CD4-positive, alpha-beta T cell treated with Interferon alpha-2 for 1 hour (primary cell): ENCODE measurements at regions not wholly inside any gene's neighbourhood (a gene's known extent, or its start where the extent isn't known, plus 50 kb on each side); places are given as distances from the start of the nearest gene placed in this dataset.
"Not testable (repeated sequence)": the region's sequence is repeated elsewhere in the genome, so short reads cannot be mapped to it uniquely, and the experiment has no call there.

Experiments used
- DNase-seq, 2 donors: peaks; one replicate each; pipeline ENCODE4 v3.0.0-alpha.2; 2020 to 2022

DNA sequence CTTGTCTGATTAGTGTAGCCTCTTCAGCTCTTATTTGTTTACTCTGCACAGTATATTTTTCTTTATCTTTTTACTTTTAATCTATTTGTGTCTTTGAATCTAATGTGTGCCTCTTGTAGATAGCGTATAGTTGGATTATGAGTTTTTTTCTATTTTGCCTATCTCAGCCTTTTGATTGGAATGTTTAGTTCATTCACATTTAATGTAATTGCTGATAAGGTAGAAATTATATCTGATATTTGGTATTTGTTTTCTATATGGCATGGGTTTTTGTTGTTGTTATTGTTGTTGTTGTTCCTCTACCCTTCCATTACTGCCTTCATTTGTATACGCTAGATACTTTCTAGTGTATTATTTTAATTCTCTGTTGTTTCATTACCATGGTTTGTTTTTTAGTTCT is 131.7 kb upstream of the GRIK3 start:
- no peak for DNase-seq

DNA sequence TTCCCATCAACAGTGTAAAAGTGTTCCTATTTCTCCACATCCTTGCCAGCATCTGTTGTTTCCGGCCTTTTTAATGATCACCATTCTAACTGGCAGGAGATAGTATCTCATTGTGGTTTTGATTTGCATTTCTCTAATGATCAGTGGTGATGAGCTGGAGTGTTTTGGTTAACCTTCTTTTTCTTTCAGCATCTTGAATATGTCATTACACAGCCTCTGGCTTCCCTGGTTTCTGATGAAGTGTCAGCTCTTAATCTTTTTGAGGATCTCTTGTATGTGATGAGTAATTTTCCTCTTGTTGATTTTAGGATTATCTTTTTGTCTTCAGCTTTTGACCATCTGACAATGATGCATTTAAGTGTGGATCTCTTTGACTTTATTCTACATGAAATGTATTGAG is 133.2 kb upstream of the GRIK3 start:
- DNase-seq, result no peak

- no peak for DNase-seq
Observed at GRCh38 chr1:37169241-37169640, 134.9 kb upstream of the GRIK3 start.

DNA sequence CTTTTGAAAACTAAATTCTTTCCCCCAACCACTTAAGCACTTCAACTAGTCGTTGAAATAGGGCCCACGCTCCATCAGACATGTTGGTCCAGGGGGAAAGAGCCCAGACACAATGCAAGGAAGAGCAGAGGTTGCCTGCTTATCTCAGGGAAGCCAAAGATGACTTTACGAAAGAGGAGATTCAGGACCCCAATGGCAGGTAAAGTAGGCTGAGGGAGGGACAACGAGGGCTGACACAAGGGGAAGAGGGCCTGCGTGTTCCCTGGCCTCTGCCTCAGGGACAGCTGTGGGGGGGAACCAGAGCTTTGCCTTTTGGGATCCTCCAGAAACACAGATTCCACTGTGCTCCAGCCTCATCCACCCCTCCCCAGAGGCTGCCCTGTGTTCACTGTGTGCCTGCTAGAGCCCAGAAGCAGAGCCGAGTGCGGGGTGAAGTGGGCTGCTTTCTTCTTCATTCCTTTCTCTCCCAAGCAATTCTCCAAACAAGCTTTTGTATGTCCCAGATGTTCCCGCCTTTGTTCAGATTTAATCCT is 135.5 kb upstream of the GRIK3 start:
- no peak for DNase-seq

GRCh38 chr1:37171691-37172090 is 137.4 kb upstream of the GRIK3 start:
- DNase-seq, result no peak

- no peak for DNase-seq
Observed at GRCh38 chr1:37174341-37174740, 140.0 kb upstream of the GRIK3 start.

DNA sequence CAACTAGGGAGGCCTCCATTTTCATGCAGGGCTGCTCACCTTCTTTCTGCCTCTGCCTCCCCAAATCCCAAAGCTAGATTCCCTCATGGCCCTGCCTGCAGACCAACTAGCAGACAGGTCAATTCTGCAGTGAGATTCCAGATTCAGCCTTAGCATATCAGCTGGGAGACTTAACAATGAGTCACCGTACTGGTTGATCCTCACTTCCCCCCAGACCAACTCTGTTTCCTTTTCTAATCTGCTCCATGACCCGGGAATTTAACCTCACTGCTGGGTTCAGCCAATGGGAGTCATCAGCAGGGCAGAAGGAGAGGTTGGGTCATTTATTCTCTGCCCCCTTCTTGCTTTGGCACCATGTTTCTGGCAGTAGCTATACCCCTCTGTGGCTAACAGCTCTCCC is 140.6 kb upstream of the GRIK3 start:
- no peak for DNase-seq

DNA sequence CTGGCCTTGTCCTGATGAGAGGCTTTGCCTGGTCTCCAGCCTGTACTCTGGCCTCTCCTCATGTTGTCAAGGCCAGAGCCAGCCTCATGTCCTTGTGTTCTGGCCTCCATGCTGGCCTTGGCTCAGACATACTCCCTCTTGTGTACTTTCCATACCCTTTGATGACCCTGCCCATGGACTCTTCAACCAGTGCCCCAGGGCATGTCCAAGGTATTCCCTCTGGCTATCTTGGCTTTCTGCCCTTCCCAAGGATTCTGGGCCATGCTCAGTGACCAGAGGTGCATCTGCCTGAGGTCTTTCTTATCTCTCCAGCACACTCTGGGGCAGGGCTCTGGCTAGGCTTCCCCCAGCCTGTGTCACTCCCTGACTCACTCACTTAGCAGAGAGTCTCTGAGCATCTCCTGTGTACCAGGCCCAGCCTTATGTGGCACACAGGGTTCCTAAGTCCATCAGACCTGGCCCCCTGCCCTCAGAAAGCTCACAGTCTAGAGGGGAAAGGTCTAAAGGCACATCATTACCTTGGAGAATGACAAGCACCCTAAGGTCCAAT is 141.4 kb upstream of the GRIK3 start:
- DNase-seq, result no peak

DNA sequence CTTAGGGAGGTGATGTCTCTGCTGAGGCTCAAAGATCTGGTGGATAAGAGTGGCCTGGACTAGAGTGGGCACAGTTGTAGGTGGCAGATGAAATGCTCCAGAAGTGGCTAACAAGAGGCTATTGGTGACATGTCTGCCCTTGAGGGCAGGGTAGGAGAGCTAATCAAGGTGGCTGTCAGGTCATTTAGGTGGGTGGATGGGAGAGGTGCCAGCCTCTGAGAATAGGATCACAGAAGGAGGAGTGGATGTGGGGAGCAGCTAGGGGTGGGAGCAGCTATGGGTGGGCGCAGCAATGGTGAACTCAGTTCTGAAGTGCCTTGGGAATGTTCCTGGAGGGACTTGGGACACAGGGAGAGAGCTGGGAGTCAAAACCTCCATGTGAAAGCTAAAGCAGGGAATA is 142.0 kb upstream of the GRIK3 start:
- DNase-seq, result no peak

DNA sequence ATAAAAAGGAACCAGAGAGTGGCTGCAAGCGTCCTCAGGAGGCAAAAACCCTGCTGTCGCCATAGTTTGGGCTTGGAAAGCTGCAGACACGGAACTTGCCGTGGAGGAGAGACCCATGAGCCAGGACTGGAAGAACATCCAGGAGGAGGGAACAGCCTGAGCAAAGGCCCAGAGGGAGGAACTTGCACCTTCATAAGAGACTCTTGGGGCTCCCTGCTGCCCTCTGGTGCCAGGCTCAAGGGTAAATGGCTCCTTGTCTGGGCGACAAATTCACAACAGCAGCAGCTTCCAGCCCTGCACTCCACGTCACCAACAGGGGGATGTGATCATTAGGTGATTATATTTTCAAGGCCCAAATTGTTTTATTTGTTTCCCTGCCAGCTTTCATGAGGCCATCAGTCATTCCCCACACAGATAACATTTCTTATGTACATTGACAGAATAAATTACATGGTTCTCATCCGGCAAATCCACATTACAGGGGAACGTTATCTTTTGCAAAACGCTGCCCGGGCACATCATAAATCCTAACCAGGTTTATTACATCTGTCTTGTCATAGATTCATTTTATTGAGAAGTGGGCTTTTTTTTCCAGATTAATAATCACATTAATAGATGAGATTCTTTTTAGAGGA is 143.0 kb upstream of the GRIK3 start:
- DNase-seq, result peak in 1 of 2 donors; percentile 8

GRCh38 chr1:37181425-37181824 is 147.1 kb upstream of the GRIK3 start:
- DNase-seq, result no peak

DNA sequence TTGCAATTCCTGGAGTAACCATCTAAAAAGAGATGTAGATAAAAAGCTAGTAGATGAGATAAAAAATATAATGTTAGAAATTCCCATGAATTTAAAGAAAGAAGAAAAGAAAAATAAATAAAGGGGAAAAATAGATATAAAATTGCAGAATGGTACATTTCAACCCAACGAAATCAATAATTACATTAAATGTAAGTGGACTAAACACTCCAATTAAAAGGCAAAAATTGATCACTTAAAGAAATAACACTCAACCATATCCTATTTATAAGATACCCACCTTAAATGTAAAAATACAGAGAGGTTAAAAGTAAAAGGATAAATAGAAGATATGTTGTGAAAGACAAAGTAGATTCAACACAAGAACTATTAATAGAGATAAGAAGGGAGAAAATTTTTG is 150.5 kb upstream of the GRIK3 start:
- DNase-seq, result no peak

- DNase-seq, result no peak
Observed at GRCh38 chr1:37186246-37186756, 152.0 kb upstream of the GRIK3 start.

- no peak for DNase-seq
Observed at GRCh38 chr1:37189111-37189510, 154.8 kb upstream of the GRIK3 start.

DNA sequence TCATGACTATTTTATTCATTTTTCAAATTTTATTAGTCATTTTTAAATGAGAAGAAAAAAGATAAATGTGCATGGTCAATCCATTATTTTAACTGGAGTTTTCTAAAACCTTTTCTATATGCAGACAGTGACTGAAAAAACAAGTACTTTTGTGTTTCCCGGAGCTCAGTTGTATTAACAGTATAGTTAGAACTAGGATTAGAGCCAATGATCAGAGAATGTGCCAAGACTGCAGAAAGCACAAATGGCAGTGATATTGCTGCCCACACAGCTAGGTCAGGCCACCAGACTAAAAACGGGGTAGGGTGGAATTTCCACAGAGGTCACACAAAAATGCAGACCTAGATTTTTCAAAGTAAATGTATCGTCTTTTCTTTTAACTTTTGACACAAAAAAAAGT is 163.1 kb upstream of the GRIK3 start:
- no peak for DNase-seq

DNA sequence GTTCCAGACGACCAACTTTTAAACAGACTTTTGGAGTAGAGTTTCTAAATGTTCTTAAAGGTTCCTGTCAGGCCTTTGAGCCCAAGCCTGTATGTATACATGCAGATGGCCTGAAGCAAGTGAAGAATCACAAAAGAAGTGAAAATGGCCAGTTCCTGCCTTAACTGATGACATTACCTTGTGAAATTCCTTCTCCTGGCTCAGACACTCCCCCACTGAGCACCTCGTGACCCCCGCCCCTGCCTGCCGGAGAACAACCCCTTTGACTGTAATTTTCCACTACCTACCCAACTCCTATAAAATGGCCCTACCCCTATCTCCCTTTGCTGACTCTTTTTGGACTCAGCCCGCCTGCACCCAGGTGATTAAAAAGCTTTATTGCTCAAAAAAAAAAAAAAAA is 180.0 kb upstream of the GRIK3 start:
- DNase-seq, result not testable (repeated sequence)

DNA sequence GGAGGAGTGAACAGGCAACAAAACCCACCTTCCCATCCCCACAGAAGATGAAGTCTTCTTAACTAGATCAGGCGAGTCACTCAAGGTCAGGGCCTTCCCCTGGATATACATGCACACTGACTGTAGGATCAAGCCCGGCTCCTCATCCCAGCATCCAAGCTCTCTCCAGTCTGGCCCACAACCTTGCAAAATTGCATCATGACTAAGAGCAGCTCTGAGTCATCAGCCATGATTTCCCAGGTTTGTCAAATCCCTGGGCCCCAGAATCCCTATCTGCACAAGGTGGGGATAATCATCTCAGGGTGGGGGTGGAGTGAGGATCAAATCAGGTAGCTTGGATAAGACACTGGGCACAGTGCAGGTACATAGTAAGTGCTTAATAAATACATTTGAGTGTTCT is 199.3 kb upstream of the GRIK3 start:
- DNase-seq, result no peak

GRCh38 chr1:37234941-37235418 is 200.7 kb upstream of the GRIK3 start:
- no peak for DNase-seq

DNA sequence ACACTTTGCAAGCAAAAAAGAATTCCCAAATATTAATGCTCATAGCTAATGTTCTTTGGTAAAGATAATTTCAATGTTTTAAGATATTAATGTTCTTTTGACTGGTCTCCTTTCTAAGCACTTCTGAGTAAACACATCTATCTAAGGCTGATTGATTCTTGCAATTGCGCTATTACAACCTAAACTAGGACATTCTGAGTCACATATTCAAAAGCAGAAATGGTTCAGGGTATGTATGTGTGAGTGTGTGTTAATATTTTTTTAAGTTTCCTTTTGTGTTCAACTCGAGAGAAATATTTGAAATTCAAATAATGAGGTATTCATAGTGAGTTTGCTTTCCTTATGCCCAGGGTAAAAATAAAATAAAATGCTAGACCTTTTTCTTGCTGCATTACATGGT is 203.6 kb upstream of the GRIK3 start:
- DNase-seq, result no peak

DNA sequence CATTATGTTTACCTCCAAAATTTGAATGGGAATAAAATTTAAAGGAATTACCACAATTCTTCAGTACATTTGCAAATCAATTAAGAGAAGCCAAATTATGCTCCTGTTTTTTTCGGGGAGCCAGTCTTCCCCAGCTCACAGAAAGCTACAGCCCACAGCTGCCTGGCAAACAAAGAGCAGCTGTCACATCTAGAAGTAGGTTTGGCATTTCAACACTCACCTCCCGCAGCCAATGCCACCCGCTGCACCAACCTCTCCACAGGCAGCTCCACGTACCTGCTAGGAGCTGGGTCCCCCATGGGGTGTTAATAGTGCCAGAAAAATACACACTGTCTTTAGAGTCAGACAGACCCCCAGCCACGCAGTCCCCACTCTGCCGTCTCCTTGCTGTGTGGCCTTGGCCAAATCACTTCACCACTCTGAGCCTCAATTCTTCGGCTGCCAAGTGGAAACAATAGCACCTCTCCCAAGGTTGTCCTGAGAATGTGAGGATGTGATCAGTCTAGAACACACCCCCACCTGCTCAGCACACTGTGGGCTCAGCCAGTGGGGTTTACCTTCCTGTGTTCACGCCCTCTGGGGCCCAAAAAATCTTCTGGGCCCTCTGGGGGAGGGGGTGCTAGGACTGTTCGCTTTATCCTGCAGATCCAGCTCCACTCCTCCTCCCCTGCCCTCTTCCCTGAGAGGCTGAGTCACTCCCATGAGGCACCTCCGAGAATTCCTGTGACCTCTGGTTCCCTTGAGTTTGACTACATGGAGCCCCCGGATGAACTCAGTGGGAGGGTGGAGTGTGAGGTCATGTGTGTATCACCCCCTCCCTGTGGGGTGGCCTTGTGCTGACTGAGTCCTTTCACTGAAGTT is 204.3 kb upstream of the GRIK3 start:
- no peak for DNase-seq

- DNase-seq, result no peak
Observed at GRCh38 chr1:37239225-37239740, 205.0 kb upstream of the GRIK3 start.

GRCh38 chr1:37240897-37241296 is 206.6 kb upstream of the GRIK3 start:
- no peak for DNase-seq

- no peak for DNase-seq
Observed at GRCh38 chr1:37242501-37242900, 208.2 kb upstream of the GRIK3 start.
